Panc1 (cell line): ENCODE measurements at regions not wholly inside any gene's neighbourhood (a gene's known extent, or its start where the extent isn't known, plus 50 kb on each side); places are given as distances from the start of the nearest gene placed in this dataset.
"Not testable (repeated sequence)": the region's sequence is repeated elsewhere in the genome, so short reads cannot be mapped to it uniquely, and the experiment has no call there.

Experiments
- ATAC-seq: fragments of 200-7000 bp; cut with Tn5 transposase; 2 replicates; pipeline ENCODE4 v1.9.1; 2020; ENCODE audit warnings: mild to moderate bottlenecking, moderate library complexity
- BruUV-seq: library from RNA; stranded (reverse); fragments of 400-500 nt; replicated peaks from 2 replicates; lab custom pipeline; 2021; lab: Mats Ljungman, UMichigan
- CTCF ChIA-PET: fragments of 300-600 bp; sonication (Branson Sonifier 250); formaldehyde crosslinking; loops from one replicate; lab custom pipeline; 2022; ENCODE audit warnings: antibody characterized with exemption; lab: Charles Lee
- POLR2A ChIA-PET: fragments of 300-600 bp; sonication (Branson Sonifier 250); formaldehyde crosslinking; loops from one replicate; lab custom pipeline; 2022; ENCODE audit warnings: antibody characterized with exemption; lab: Charles Lee
- DNase-seq: peaks from one replicate; pipeline ENCODE4 v3.0.0-alpha.2; 2010; ENCODE audit warnings: low read depth, low spot score
- H3K27ac ChIP-seq: 2 replicates; pipeline ENCODE4 v1.5.1; 2011; ENCODE audit warnings: mild to moderate bottlenecking, low read length, inconsistent platforms
- H3K27me3 ChIP-seq: fragments of 200-500 bp; sonication (Bioruptor generic); 2 replicates; pipeline ENCODE4 v1.6.0; 2014; ENCODE audit warnings: low read length, inconsistent platforms; ENCODE audit not compliant: control insufficient read depth, insufficient read depth
- H3K36me3 ChIP-seq: fragments of 200-500 bp; sonication (Bioruptor generic); 2 replicates; pipeline ENCODE4 v1.5.1; 2014; ENCODE audit warnings: inconsistent platforms, mild to moderate bottlenecking, low read length, moderate library complexity; ENCODE audit not compliant: control insufficient read depth, insufficient read depth
- H3K4me1 ChIP-seq: 2 replicates; pipeline ENCODE4 v1.5.1; 2011; ENCODE audit warnings: inconsistent platforms, mild to moderate bottlenecking, low read length, moderate library complexity; ENCODE audit not compliant: control insufficient read depth, insufficient read depth
- H3K4me3 ChIP-seq, 2 experiments: 2 replicates each; pipeline ENCODE4 v1.5.1; 2011 to 2012; ENCODE audit warnings: low read depth in 2 of 2, low read length in 2 of 2, mild to moderate bottlenecking in 2 of 2, inconsistent platforms in 1 of 2, moderate library complexity in 1 of 2
- H3K9me3 ChIP-seq: fragments of 200-500 bp; sonication (Bioruptor generic); 2 replicates; pipeline ENCODE4 v1.5.1; 2014; ENCODE audit warnings: low read depth, mild to moderate bottlenecking, inconsistent platforms, low read length, moderate library complexity; ENCODE audit not compliant: control insufficient read depth, insufficient read depth
- CTCF ChIP-seq: fragments of 450-650 bp; IDR thresholded peaks from 2 replicates; pipeline ENCODE4 v1.5.1; 2017; ENCODE audit warnings: mild to moderate bottlenecking
- POLR2AphosphoS5 ChIP-seq: IDR thresholded peaks from 2 replicates; pipeline ENCODE4 v1.6.1; 2012; ENCODE audit warnings: mild to moderate bottlenecking, low read depth, low read length, moderate library complexity
- REST ChIP-seq, 2 experiments: IDR thresholded peaks; 2 replicates each; pipeline ENCODE4 v1.6.1; 2011 to 2012; ENCODE audit warnings: low read depth in 2 of 2, control low read depth in 1 of 2, low read length in 1 of 2, mild to moderate bottlenecking in 1 of 2, moderate library complexity in 1 of 2; ENCODE audit not compliant: insufficient read depth in 1 of 2
- SIN3A ChIP-seq: IDR thresholded peaks from 2 replicates; pipeline ENCODE4 v1.6.1; 2012; ENCODE audit warnings: low read depth, mild to moderate bottlenecking, low read length, moderate library complexity, borderline replicate concordance; ENCODE audit not compliant: insufficient read depth
- TCF7L2 ChIP-seq: IDR thresholded peaks from 2 replicates; pipeline ENCODE4 v1.6.1; 2011; ENCODE audit warnings: mild to moderate bottlenecking, low read depth, low read length, inconsistent platforms
- in situ Hi-C: cut with HindIII; loops from 2 replicates; pipeline ENCODE4 v1.10.0; 2016; ENCODE audit warnings: low sequenced_read_pairs, low pct_unique_long_range_greater_than_20kb
- intact Hi-C: fragments of 100-400 bp; cut with micrococcal nuclease; formaldehyde crosslinking; loops from one replicate; pipeline ENCODE4 v1.10.0; 2022; ENCODE audit not compliant: unreplicated experiment

- H3K4me3 ChIP-seq, result no peak overlapping the region
- no peaks in the 10 kb centered on the region for H3K4me1 ChIP-seq
- H3K27ac ChIP-seq, result no peak overlapping the region
- no peaks in the 10 kb centered on the region for H3K36me3 ChIP-seq
- ATAC-seq, result no peak
- ChIA-PET POLR2A (no interaction called here), CTCF (no interaction called here)
- no peak for DNase-seq
- no peaks in the 10 kb centered on the region for H3K9me3 ChIP-seq
- intact Hi-C loops, result no loop called here
- in situ Hi-C loops, result no loop called here
- H3K27me3 ChIP-seq, result no peaks in the 10 kb centered on the region
- no TSS peak for BruUV-seq
- TF ChIP-seq CTCF (no peak), SIN3A (no peak), TCF7L2 (no peak), POLR2AphosphoS5 (no peak), REST (IDR thresholded peaks at IDR 0.05; ENCODE audit: insufficient read depth in 1 of 2, low read depth in 2 of 2, low read length in 1 of 2) (no peak)
Measured at GRCh38 chr4:147246096-147246495, 234.8 kb upstream of the EDNRA start.

- ATAC-seq, H3K4me3 ChIP-seq, BruUV-seq, H3K36me3 ChIP-seq, H3K4me1 ChIP-seq, H3K27ac ChIP-seq, in situ Hi-C loops, DNase-seq, intact Hi-C loops, CTCF ChIA-PET, H3K27me3 ChIP-seq, POLR2A ChIA-PET, H3K9me3 ChIP-seq: not testable (repeated sequence)
Measured at GRCh38 chr4:147246528-147246927, 234.4 kb upstream of the EDNRA start.

GRCh38 chr4:147247579-147247978 lies 233.3 kb upstream of the EDNRA start:
- intact Hi-C loops, result no loop called here
- DNase-seq (no peak), ATAC-seq (no peak)
- in situ Hi-C loops, result no loop called here
- POLR2A ChIA-PET, result no interaction called here
- Histone ChIP-seq H3K36me3 (no peaks in the 10 kb centered on the region), H3K4me3 (no peak overlapping the region), H3K9me3 (no peaks in the 10 kb centered on the region), H3K27me3 (no peaks in the 10 kb centered on the region), H3K27ac (no peak overlapping the region), H3K4me1 (no peaks in the 10 kb centered on the region)
- no TSS peak for BruUV-seq
- TF ChIP-seq TCF7L2 (no peak), POLR2AphosphoS5 (no peak), SIN3A (no peak), CTCF (no peak), REST (IDR thresholded peaks at IDR 0.05; ENCODE audit: insufficient read depth in 1 of 2, low read depth in 2 of 2, low read length in 1 of 2) (no peak)
- CTCF ChIA-PET, result no interaction called here
